HEK293 (cell line): ENCODE measurements at regions not wholly inside any gene's neighbourhood (a gene's known extent, or its start where the extent isn't known, plus 50 kb on each side); places are given as distances from the start of the nearest gene placed in this dataset.

Experiments used
- CTCF ChIA-PET: fragments of 350-600 bp; formaldehyde crosslinking; extraction: SDS; loops from one replicate; lab custom pipeline; 2021; ENCODE audit warnings: antibody characterized with exemption; lab: Yijun Ruan, JAX
- POLR2A ChIA-PET: fragments of 300-600 bp; formaldehyde crosslinking; extraction: SDS; loops from one replicate; lab custom pipeline; 2020; ENCODE audit warnings: antibody characterized with exemption, inconsistent platforms; lab: Yijun Ruan, JAX
- H3K27ac ChIP-seq: fragments of 200-500 bp; sonication (Bioruptor generic); 2 replicates; pipeline ENCODE4 v1.5.1; 2014; ENCODE audit warnings: low read depth, low read length, control low read depth, inconsistent platforms; ENCODE audit errors: extremely low read depth
- H3K36me3 ChIP-seq, 2 experiments: fragments of 200-500 bp in 1 of 2; sonication (Bioruptor generic) in 1 of 2; 1 replicate in 1 of 2; 2 replicates in 1 of 2; pipeline ENCODE4 v1.5.1; 2014 to 2017; ENCODE audit warnings: inconsistent platforms in 2 of 2, low read length in 2 of 2; ENCODE audit not compliant: control insufficient read depth in 2 of 2, insufficient read depth in 1 of 2
- H3K4me1 ChIP-seq: fragments of 200-500 bp; sonication (Bioruptor generic); 2 replicates; pipeline ENCODE4 v1.5.1; 2014; ENCODE audit warnings: mild to moderate bottlenecking, low read length, inconsistent platforms; ENCODE audit not compliant: control insufficient read depth, insufficient read depth
- H3K4me3 ChIP-seq: 2 replicates; pipeline ENCODE4 v1.5.1; 2011; ENCODE audit warnings: low read depth, mild to moderate bottlenecking, control low read depth, low read length, moderate library complexity
- H3K9me3 ChIP-seq: fragments of 200-500 bp; sonication (Bioruptor generic); 2 replicates; pipeline ENCODE4 v1.5.1; 2014; ENCODE audit warnings: low read depth, low read length, inconsistent platforms; ENCODE audit not compliant: control insufficient read depth, insufficient read depth
- CTCF ChIP-seq: fragments of 450-650 bp; formaldehyde crosslinking; IDR thresholded peaks from 2 replicates; pipeline ENCODE4 v1.5.1; 2016; ENCODE audit warnings: missing biosample characterization, missing genetic modification characterization
- EGR2 ChIP-seq: fragments of 450-650 bp; formaldehyde crosslinking; IDR thresholded peaks from 2 replicates; pipeline ENCODE4 v1.5.1; 2016; ENCODE audit warnings: low read depth, missing biosample characterization, missing genetic modification characterization
- PBX3 ChIP-seq: sonication (generic); formaldehyde crosslinking; IDR thresholded peaks from 2 replicates; pipeline ENCODE4 v1.8.1; 2022; ENCODE audit warnings: mild to moderate bottlenecking, moderate library complexity, missing genetic modification reagents
- PRDM6 ChIP-seq: fragments of 450-650 bp; formaldehyde crosslinking; IDR thresholded peaks from 2 replicates; pipeline ENCODE4 v1.5.1; 2017; ENCODE audit warnings: missing biosample characterization, missing genetic modification characterization
- SCRT1 ChIP-seq: fragments of 450-650 bp; formaldehyde crosslinking; IDR thresholded peaks from 2 replicates; pipeline ENCODE4 v1.5.1; 2016; ENCODE audit warnings: missing biosample characterization, missing genetic modification characterization, borderline replicate concordance
- WT1 ChIP-seq: fragments of 450-650 bp; formaldehyde crosslinking; IDR thresholded peaks from 2 replicates; pipeline ENCODE4 v1.5.1; 2016; ENCODE audit warnings: missing biosample characterization, missing genetic modification characterization
- ZBTB7A ChIP-seq: fragments of 450-650 bp; formaldehyde crosslinking; IDR thresholded peaks from 2 replicates; pipeline ENCODE4 v1.5.1; 2016; ENCODE audit warnings: low read depth, missing biosample characterization, missing genetic modification characterization
- ZNF112 ChIP-seq: fragments of 450-650 bp; formaldehyde crosslinking; IDR thresholded peaks from 2 replicates; pipeline ENCODE4 v1.5.0; 2017; ENCODE audit warnings: missing biosample characterization, missing genetic modification characterization
- ZNF138 ChIP-seq: fragments of 450-650 bp; formaldehyde crosslinking; IDR thresholded peaks from 2 replicates; pipeline ENCODE4 v1.5.1; 2016; ENCODE audit warnings: missing biosample characterization, missing genetic modification characterization, borderline replicate concordance
- ZNF148 ChIP-seq: fragments of 450-650 bp; formaldehyde crosslinking; IDR thresholded peaks from 2 replicates; pipeline ENCODE4 v1.5.0; 2017; ENCODE audit warnings: missing biosample characterization, missing genetic modification characterization, borderline replicate concordance
- ZNF19 ChIP-seq: fragments of 450-650 bp; formaldehyde crosslinking; IDR thresholded peaks from 2 replicates; pipeline ENCODE4; 2016; ENCODE audit warnings: missing biosample characterization, missing genetic modification characterization, low read depth
- ZNF274 ChIP-seq, 2 experiments: fragments of 200-500 bp in 1 of 2; fragments of 450-650 bp in 1 of 2; sonication (Bioruptor generic) in 1 of 2; formaldehyde crosslinking in 1 of 2; IDR thresholded peaks; 2 replicates each; pipeline versions ENCODE4 v1.5.1 to v1.6.1; 2014 to 2016; ENCODE audit warnings: borderline replicate concordance in 1 of 2, inconsistent platforms in 1 of 2, low read length in 1 of 2, missing biosample characterization in 1 of 2, missing genetic modification characterization in 1 of 2
- ZNF354C ChIP-seq: fragments of 450-650 bp; formaldehyde crosslinking; IDR thresholded peaks from 2 replicates; pipeline ENCODE4 v1.5.1; 2016; ENCODE audit warnings: missing biosample characterization, missing genetic modification characterization, low read depth, borderline replicate concordance
- ZNF394 ChIP-seq: fragments of 450-650 bp; formaldehyde crosslinking; IDR thresholded peaks from 2 replicates; pipeline ENCODE4 v1.5.1; 2016; ENCODE audit warnings: missing biosample characterization, missing genetic modification characterization, mild to moderate bottlenecking, moderate library complexity, borderline replicate concordance
- ZNF404 ChIP-seq: fragments of 450-650 bp; formaldehyde crosslinking; IDR thresholded peaks from 2 replicates; pipeline ENCODE4 v1.5.1; 2017; ENCODE audit warnings: missing biosample characterization, missing genetic modification characterization
- ZNF449 ChIP-seq: fragments of 450-650 bp; formaldehyde crosslinking; IDR thresholded peaks from 2 replicates; pipeline ENCODE4 v1.5.1; 2017; ENCODE audit warnings: missing biosample characterization, mild to moderate bottlenecking, missing genetic modification characterization, moderate library complexity
- ZNF501 ChIP-seq: fragments of 450-650 bp; formaldehyde crosslinking; IDR thresholded peaks from 2 replicates; pipeline ENCODE4 v1.5.1; 2016; ENCODE audit warnings: missing biosample characterization, missing genetic modification characterization
- ZNF747 ChIP-seq: fragments of 450-650 bp; formaldehyde crosslinking; IDR thresholded peaks from 2 replicates; pipeline ENCODE4 v1.5.1; 2016; ENCODE audit warnings: missing biosample characterization, missing genetic modification characterization
- ZNF76 ChIP-seq: fragments of 450-650 bp; formaldehyde crosslinking; IDR thresholded peaks from 2 replicates; pipeline ENCODE4; 2016; ENCODE audit warnings: low read depth, missing biosample characterization, missing genetic modification characterization, borderline replicate concordance
- ZNF777 ChIP-seq: fragments of 450-650 bp; formaldehyde crosslinking; IDR thresholded peaks from 2 replicates; pipeline ENCODE4 v1.5.1; 2017; ENCODE audit warnings: missing biosample characterization, missing genetic modification characterization, borderline replicate concordance

- no peaks in the 10 kb centered on the region for H3K36me3 ChIP-seq
- ChIA-PET POLR2A (no interaction called here), CTCF (no interaction called here)
- no peak overlapping the region for H3K27ac ChIP-seq
- no peaks in the 10 kb centered on the region for H3K4me1 ChIP-seq
- TF ChIP-seq ZNF747 (tag by site-specific recombination) = no peak
- TF ChIP-seq WT1 = no peak
- TF ChIP-seq ZNF19 (tag by site-specific recombination) = no peak
- no peak for TF ChIP-seq EGR2 (tag by site-specific recombination)
- TF ChIP-seq ZNF274 (IDR thresholded peaks at IDR 0.05; ENCODE audit: low read length) = no peak
- TF ChIP-seq ZNF274 (tag by site-specific recombination; IDR thresholded peaks at IDR 0.05; ENCODE audit: borderline replicate concordance) = no peak
- TF ChIP-seq ZNF76 (tag by site-specific recombination) = no peak
- TF ChIP-seq ZNF394 (tag by site-specific recombination) = no peak
- no peak for TF ChIP-seq ZNF112 (tag by site-specific recombination)
- no peak for TF ChIP-seq ZBTB7A (tag by site-specific recombination)
- TF ChIP-seq ZNF354C (tag by site-specific recombination) = no peak
- no peak for TF ChIP-seq ZNF449 (tag by site-specific recombination)
- TF ChIP-seq CTCF = no peak
- no peak for TF ChIP-seq ZNF501 (tag by site-specific recombination)
- TF ChIP-seq PRDM6 (tag by site-specific recombination) = no peak
- no peak for TF ChIP-seq ZNF148 (tag by site-specific recombination)
- TF ChIP-seq ZNF404 (tag by site-specific recombination) = no peak
- no peak for TF ChIP-seq PBX3 (CRISPR knock-in tag)
- TF ChIP-seq ZNF777 (tag by site-specific recombination) = no peak
- TF ChIP-seq ZNF138 (tag by site-specific recombination) = no peak
- TF ChIP-seq SCRT1 (tag by site-specific recombination) = no peak
- no peaks in the 10 kb centered on the region for H3K9me3 ChIP-seq
- no peak overlapping the region for H3K4me3 ChIP-seq
Measured at GRCh38 chr16:59463776-59464175, 729.7 kb upstream of the GOT2 start.
